ENCODE measurements at regions not wholly inside any gene's neighbourhood (a gene's known extent, or its start where the extent isn't known, plus 50 kb on each side); places are given as distances from the start of the nearest gene placed in this dataset.

- no peak for DNase-seq (ENCODE audit: low spot score)
Observed at GRCh38 chr6:165752451-165752850, 89.4 kb upstream of the PDE10A start.

- no peak for DNase-seq (ENCODE audit: low spot score)
Observed at GRCh38 chr6:165751486-165751885, 88.4 kb upstream of the PDE10A start.

GRCh38 chr6:165749163-165749562 is 86.1 kb upstream of the PDE10A start:
- no peak for DNase-seq (ENCODE audit: low spot score)

- no peak for DNase-seq (ENCODE audit: low spot score)
Observed at GRCh38 chr6:165748390-165748789, 85.3 kb upstream of the PDE10A start.

GRCh38 chr6:165747963-165748362 is 84.9 kb upstream of the PDE10A start:
- no peak for DNase-seq (ENCODE audit: low spot score)

- DNase-seq (ENCODE audit: low spot score): no peak
Observed at GRCh38 chr6:165746331-165746730, 83.3 kb upstream of the PDE10A start.

GRCh38 chr6:165745492-165745891 is 82.5 kb upstream of the PDE10A start:
- no peak for DNase-seq (ENCODE audit: low spot score)

- DNase-seq (ENCODE audit: low spot score): no peak
Observed at GRCh38 chr6:165744555-165745228, 81.7 kb upstream of the PDE10A start.

GRCh38 chr6:165743366-165743898 is 80.4 kb upstream of the PDE10A start:
- DNase-seq (ENCODE audit: low spot score): no peak

- DNase-seq (ENCODE audit: low spot score): no peak
Observed at GRCh38 chr6:165742047-165742446, 79.0 kb upstream of the PDE10A start.

- no peak for DNase-seq (ENCODE audit: low spot score)
Observed at GRCh38 chr6:165737396-165737795, 74.4 kb upstream of the PDE10A start.

GRCh38 chr6:165735065-165735464 is 72.0 kb upstream of the PDE10A start:
- no peak for DNase-seq (ENCODE audit: low spot score)

- no peak for DNase-seq (ENCODE audit: low spot score)
Observed at GRCh38 chr6:165733489-165733791, 70.4 kb upstream of the PDE10A start.

GRCh38 chr6:165732696-165733488 is 69.9 kb upstream of the PDE10A start:
- DNase-seq (ENCODE audit: low spot score): no peak

- DNase-seq (ENCODE audit: low spot score): peak; percentile 45
Observed at GRCh38 chr6:165729307-165729936, 66.4 kb upstream of the PDE10A start.

GRCh38 chr6:165728216-165728615 is 65.2 kb upstream of the PDE10A start:
- DNase-seq (ENCODE audit: low spot score): no peak

GRCh38 chr6:165726965-165727381 is 63.9 kb upstream of the PDE10A start:
- DNase-seq (ENCODE audit: low spot score): no peak

- no peak for DNase-seq (ENCODE audit: low spot score)
Observed at GRCh38 chr6:165726290-165726875, 63.3 kb upstream of the PDE10A start.

- DNase-seq (ENCODE audit: low spot score): no peak
Observed at GRCh38 chr6:165725201-165725600, 62.2 kb upstream of the PDE10A start.

- no peak for DNase-seq (ENCODE audit: low spot score)
Observed at GRCh38 chr6:165723326-165723725, 60.3 kb upstream of the PDE10A start.

GRCh38 chr6:165722022-165722421 is 59.0 kb upstream of the PDE10A start:
- DNase-seq (ENCODE audit: low spot score): no peak

GRCh38 chr6:165721356-165721755 is 58.3 kb upstream of the PDE10A start:
- no peak for DNase-seq (ENCODE audit: low spot score)

- no peak for DNase-seq (ENCODE audit: low spot score)
Observed at GRCh38 chr6:165718491-165718891, 55.5 kb upstream of the PDE10A start.

All from AG08395 (cell line).